Kidney (tissue), 13 donors: ENCODE measurements at regions not wholly inside any gene's neighbourhood (a gene's known extent, or its start where the extent isn't known, plus 50 kb on each side); places are given as distances from the start of the nearest gene placed in this dataset.

Experiments
- DNase-seq, 5 donors: peaks; one replicate each; pipeline ENCODE4 v3.0.0-alpha.2; 2013 to 2020
- FAIRE-seq: peaks from 2 replicates; lab custom pipeline; 2012; peaks lifted over from hg19 to GRCh38; lab: Jason Lieb, UNC
- H3K27ac ChIP-seq, 2 donors: one replicate each; pipeline ENCODE4 v1.7.0; 2013; ENCODE audit warnings: low read depth in 2 of 2, low read length in 2 of 2, inconsistent platforms in 1 of 2
- H3K27me3 ChIP-seq: one replicate; pipeline ENCODE4 v1.7.1; 2013; ENCODE audit warnings: low read length, inconsistent platforms; ENCODE audit not compliant: control insufficient read depth, insufficient read depth
- H3K36me3 ChIP-seq, 3 donors: one replicate each; pipeline versions ENCODE4 v1.7.0 to v1.7.1; 2013; ENCODE audit warnings: low read length in 3 of 3, control low read depth in 1 of 3, inconsistent platforms in 1 of 3; ENCODE audit not compliant: insufficient read depth in 3 of 3, control insufficient read depth in 2 of 3
- H3K4me1 ChIP-seq, 3 donors: one replicate each; pipeline versions ENCODE4 v1.7.0 to v1.7.1; 2013; ENCODE audit warnings: low read length in 3 of 3, inconsistent platforms in 1 of 3, low read depth in 1 of 3; ENCODE audit not compliant: control insufficient read depth in 2 of 3, insufficient read depth in 2 of 3
- H3K4me3 ChIP-seq, 3 donors: one replicate each; pipeline versions ENCODE4 v1.7.0 to v1.8.1; 2013; ENCODE audit warnings: low read length in 3 of 3, control low read depth in 1 of 3, inconsistent platforms in 1 of 3
- H3K9ac ChIP-seq, 3 donors: one replicate each; pipeline versions ENCODE4 v1.7.0 to v1.7.1; 2013; ENCODE audit warnings: low read length in 3 of 3, control low read depth in 1 of 3, inconsistent platforms in 1 of 3
- H3K9me3 ChIP-seq, 3 donors: one replicate each; pipeline versions ENCODE4 v1.7.0 to v1.7.1; 2013; ENCODE audit warnings: low read length in 3 of 3, control low read depth in 1 of 3, inconsistent platforms in 1 of 3; ENCODE audit not compliant: control insufficient read depth in 2 of 3, insufficient read depth in 1 of 3
- intact Hi-C: fragments of 100-400 bp; cut with DNase I; formaldehyde crosslinking; loops from one replicate; pipeline ENCODE4 v1.11.1; 2022
- TF ChIP-seq, protein P1 (sequence below): IDR thresholded peaks from 3 replicates; pipeline ENCODE4 v1.5.1; 2012; ENCODE audit warnings: mild to moderate bottlenecking, moderate library complexity, borderline replicate concordance; ENCODE audit not compliant: insufficient read depth; ENCODE audit errors: extremely low read depth
- donor health status: control.
- donor health status: control.
- donor health status: control.
- donor health status: control.
- donor health status: control.
- donor health status: DM: yes; HTN: yes; CAD: no.
- donor health status: Normal renal cell carcinoma (clear cell type).

DNA sequence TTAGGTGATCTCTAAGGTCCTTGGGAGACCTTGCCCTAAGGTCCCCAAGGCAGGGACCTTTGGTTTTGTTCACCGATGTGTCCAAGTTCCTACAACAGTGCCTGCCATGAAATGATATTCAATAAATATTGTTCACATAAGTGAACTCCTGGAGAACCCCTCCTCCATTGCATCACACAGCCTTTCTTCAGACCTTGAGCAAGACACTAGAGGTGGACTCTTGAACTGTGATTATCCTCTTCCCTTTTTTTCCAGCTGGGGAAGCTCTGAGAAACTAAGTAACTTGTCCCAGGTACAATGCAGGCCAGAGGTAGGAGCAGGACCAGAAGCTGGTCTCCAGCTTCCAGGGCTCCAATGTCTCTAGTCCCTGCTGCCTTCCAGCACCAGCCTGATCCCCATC, 76.6 kb upstream of the LMO1 start:
- Histone ChIP-seq H3K27ac (no peak overlapping the region), H3K9me3 (no peaks in the 10 kb centered on the region), H3K27me3 (no peaks in the 10 kb centered on the region), H3K9ac (no peak overlapping the region), H3K36me3 (no peaks in the 10 kb centered on the region), H3K4me1 (no peaks in the 10 kb centered on the region), H3K4me3 (no peak overlapping the region)
- intact Hi-C loops: no loop called here
- FAIRE-seq: no peak
- TF ChIP-seq, protein P1, sequence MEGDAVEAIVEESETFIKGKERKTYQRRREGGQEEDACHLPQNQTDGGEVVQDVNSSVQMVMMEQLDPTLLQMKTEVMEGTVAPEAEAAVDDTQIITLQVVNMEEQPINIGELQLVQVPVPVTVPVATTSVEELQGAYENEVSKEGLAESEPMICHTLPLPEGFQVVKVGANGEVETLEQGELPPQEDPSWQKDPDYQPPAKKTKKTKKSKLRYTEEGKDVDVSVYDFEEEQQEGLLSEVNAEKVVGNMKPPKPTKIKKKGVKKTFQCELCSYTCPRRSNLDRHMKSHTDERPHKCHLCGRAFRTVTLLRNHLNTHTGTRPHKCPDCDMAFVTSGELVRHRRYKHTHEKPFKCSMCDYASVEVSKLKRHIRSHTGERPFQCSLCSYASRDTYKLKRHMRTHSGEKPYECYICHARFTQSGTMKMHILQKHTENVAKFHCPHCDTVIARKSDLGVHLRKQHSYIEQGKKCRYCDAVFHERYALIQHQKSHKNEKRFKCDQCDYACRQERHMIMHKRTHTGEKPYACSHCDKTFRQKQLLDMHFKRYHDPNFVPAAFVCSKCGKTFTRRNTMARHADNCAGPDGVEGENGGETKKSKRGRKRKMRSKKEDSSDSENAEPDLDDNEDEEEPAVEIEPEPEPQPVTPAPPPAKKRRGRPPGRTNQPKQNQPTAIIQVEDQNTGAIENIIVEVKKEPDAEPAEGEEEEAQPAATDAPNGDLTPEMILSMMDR: no peak
- DNase-seq: no peak

DNA sequence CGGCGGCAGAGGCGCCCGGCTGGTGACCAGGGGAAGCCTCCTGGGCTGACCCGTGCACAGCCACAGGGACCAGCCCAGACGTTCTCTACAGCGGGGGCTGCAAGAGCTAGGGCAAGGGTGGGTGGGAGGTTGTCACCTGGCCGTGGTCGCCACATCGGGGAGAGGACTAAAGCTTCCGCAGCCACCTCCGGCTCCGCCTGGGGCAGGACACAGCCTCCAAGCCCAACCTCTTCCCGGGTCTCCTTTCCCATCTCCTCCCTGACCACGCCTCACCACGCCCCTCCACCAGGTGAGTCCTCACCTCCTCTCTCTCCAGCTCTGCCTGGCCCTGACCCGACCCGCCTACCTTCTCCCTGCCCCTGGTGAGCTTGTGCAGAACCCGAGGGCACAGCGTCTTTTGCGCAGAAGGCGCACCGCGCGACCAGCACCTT, 75.9 kb upstream of the LMO1 start:
- peak in 1 of 5 donors; percentile 73 for DNase-seq
- Histone ChIP-seq H3K27me3 (no peaks in the 10 kb centered on the region), H3K9me3 (no peaks in the 10 kb centered on the region), H3K4me1 (no peaks in the 10 kb centered on the region), H3K9ac (no peak overlapping the region), H3K4me3 (no peak overlapping the region), H3K27ac (no peak overlapping the region), H3K36me3 (no peaks in the 10 kb centered on the region)
- no peak for FAIRE-seq
- intact Hi-C loops: no loop called here
- TF ChIP-seq, protein P1: no peak

DNA sequence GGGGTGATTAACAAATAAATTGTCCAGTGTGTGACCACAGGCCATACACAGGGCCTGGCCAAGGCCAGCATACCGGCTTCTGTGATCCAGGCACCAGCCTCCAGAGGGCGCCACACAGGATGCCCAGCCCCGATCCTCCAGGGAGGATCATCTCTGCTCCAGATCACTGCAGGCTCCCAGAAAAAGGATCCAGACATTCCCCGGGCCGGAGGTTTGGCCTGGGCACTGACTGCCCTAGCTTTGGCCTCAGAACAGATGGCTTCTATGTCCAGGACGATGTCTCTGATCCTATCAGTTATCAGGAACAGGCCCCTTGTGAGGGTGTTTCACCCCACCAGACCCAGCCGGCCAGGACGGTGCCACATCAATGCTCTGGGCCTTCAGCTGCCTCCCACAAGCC, 74.5 kb upstream of the LMO1 start:
- TF ChIP-seq, protein P1: peak; percentile 41
- intact Hi-C loops: no loop called here
- Histone ChIP-seq H3K9ac (no peak overlapping the region), H3K27ac (no peak overlapping the region), H3K9me3 (no peaks in the 10 kb centered on the region), H3K4me3 (no peak overlapping the region), H3K27me3 (no peaks in the 10 kb centered on the region), H3K36me3 (no peaks in the 10 kb centered on the region), H3K4me1 (no peaks in the 10 kb centered on the region)
- DNase-seq (no peak), FAIRE-seq (no peak)

DNA sequence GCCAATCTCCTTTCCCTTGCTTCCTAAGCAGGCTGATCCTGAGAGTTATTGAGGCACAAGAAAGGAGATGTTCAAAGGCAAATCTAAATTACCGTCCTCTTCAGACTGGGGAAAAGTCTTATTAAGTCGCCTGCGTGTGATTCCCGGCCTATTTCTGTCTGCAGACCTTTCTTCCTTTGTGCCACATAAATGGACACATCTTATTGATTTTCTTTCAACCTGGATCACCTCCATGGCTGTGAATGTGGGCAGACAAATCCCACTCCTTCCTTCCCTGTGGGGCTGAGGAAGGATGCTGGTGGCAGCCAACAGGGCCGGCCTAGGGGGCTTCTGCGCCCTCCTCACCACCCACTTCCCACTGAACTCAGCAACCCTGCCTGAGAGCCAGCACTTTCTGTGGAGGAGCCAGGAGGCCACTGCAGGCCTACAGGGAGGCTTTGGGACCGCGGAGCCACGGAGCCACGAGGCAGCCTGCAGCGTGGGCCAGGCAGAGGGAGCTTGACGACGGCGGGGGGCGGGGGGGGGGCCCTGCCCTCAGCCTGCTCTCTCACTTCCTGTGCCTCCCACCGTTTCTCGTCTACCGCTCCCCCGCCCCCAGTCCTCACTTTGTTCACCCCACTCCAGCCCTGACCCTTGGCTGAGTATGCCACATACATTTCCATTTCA, 73.6 kb upstream of the LMO1 start:
- H3K9ac ChIP-seq: no peak overlapping the region

More for the DNA sequence above, 73.6 kb upstream of the LMO1 start:
- no peaks in the 10 kb centered on the region for H3K36me3 ChIP-seq
- no peak overlapping the region for H3K27ac ChIP-seq
- TF ChIP-seq, protein P1: no peak
- DNase-seq (no peak), FAIRE-seq (no peak)
- no peaks in the 10 kb centered on the region for H3K9me3 ChIP-seq
- intact Hi-C loops: no loop called here
- H3K4me3 ChIP-seq: no peak overlapping the region
- H3K4me1 ChIP-seq: no peaks in the 10 kb centered on the region
- H3K27me3 ChIP-seq: no peaks in the 10 kb centered on the region
